ENCODE measurements at regions not wholly inside any gene's neighbourhood (a gene's known extent, or its start where the extent isn't known, plus 50 kb on each side); places are given as distances from the start of the nearest gene placed in this dataset.

DNA sequence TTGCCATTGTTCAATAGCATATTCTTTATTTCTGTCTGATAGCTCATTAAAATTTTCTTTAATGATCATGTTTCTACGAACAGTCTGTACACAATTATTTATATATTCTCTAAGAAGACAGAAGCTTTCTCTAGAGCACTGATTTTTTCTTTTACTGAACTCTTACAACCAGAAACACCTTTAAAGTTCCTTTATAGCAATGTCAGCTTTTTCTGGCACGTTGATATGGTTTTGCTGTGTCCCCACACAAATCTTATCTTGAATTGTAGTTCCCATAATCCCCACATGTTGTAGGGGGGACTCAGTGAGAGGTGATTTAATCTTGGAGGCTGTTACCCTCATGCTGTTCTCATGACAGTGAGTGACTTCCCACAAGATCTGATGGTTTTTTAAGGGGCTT, 299.4 kb downstream of the PPARGC1A start:
- TF ChIP-seq, protein P1, sequence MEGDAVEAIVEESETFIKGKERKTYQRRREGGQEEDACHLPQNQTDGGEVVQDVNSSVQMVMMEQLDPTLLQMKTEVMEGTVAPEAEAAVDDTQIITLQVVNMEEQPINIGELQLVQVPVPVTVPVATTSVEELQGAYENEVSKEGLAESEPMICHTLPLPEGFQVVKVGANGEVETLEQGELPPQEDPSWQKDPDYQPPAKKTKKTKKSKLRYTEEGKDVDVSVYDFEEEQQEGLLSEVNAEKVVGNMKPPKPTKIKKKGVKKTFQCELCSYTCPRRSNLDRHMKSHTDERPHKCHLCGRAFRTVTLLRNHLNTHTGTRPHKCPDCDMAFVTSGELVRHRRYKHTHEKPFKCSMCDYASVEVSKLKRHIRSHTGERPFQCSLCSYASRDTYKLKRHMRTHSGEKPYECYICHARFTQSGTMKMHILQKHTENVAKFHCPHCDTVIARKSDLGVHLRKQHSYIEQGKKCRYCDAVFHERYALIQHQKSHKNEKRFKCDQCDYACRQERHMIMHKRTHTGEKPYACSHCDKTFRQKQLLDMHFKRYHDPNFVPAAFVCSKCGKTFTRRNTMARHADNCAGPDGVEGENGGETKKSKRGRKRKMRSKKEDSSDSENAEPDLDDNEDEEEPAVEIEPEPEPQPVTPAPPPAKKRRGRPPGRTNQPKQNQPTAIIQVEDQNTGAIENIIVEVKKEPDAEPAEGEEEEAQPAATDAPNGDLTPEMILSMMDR (IDR thresholded peaks at IDR 0.05), result no peak
- TF ChIP-seq POLR2A (IDR thresholded peaks at IDR 0.05), result no peak
- no peak for TF ChIP-seq EP300 (IDR thresholded peaks at IDR 0.05)
